ENCODE measurements at regions not wholly inside any gene's neighbourhood (a gene's known extent, or its start where the extent isn't known, plus 50 kb on each side); places are given as distances from the start of the nearest gene placed in this dataset.

DNA sequence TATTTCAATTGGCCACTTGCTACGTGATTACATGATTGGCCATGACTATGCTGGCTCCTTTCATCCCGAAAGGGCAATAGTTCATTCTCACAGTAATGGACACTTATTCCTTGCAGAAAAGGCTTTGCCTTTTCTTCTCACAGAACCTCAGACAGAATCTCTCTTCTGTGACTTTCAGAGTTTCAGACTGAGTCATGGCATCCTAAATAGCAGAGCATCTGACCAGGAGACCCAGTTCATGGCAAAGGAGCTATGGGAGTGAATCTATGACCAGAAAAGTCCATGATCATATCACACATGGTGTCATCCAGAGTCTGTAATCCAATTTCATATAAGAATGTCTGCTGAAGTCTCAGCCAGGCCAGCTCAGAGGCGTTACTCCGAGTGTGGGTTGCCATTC, 263.3 kb upstream of the CLNK start:
- ChIA-PET POLR2A (no interaction called here), CTCF (ENCODE audit: low intra/inter-chr PET ratio) (no interaction called here)
- TF ChIP-seq FUS (optimal IDR thresholded peaks at IDR 0.05; ENCODE audit: low read depth, low read length) = no peak
- TF ChIP-seq, protein P1, sequence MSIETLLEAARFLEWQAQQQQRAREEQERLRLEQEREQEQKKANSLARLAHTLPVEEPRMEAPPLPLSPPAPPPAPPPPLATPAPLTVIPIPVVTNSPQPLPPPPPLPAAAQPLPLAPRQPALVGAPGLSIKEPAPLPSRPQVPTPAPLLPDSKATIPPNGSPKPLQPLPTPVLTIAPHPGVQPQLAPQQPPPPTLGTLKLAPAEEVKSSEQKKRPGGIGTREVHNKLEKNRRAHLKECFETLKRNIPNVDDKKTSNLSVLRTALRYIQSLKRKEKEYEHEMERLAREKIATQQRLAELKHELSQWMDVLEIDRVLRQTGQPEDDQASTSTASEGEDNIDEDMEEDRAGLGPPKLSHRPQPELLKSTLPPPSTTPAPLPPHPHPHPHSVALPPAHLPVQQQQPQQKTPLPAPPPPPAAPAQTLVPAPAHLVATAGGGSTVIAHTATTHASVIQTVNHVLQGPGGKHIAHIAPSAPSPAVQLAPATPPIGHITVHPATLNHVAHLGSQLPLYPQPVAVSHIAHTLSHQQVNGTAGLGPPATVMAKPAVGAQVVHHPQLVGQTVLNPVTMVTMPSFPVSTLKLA (conservative IDR thresholded peaks at IDR 0.05) = no peak
- TF ChIP-seq, protein P2, sequence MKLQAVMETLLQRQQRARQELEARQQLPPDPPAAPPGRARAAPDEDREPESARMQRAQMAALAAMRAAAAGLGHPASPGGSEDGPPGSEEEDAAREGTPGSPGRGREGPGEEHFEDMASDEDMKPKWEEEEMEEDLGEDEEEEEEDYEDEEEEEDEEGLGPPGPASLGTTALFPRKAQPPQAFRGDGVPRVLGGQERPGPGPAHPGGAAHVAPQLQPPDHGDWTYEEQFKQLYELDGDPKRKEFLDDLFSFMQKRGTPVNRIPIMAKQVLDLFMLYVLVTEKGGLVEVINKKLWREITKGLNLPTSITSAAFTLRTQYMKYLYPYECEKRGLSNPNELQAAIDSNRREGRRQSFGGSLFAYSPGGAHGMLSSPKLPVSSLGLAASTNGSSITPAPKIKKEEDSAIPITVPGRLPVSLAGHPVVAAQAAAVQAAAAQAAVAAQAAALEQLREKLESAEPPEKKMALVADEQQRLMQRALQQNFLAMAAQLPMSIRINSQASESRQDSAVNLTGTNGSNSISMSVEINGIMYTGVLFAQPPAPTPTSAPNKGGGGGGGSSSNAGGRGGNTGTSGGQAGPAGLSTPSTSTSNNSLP (IDR thresholded peaks at IDR 0.05; ENCODE audit: borderline replicate concordance, low read depth, low read length) = no peak
- TF ChIP-seq, protein P3, sequence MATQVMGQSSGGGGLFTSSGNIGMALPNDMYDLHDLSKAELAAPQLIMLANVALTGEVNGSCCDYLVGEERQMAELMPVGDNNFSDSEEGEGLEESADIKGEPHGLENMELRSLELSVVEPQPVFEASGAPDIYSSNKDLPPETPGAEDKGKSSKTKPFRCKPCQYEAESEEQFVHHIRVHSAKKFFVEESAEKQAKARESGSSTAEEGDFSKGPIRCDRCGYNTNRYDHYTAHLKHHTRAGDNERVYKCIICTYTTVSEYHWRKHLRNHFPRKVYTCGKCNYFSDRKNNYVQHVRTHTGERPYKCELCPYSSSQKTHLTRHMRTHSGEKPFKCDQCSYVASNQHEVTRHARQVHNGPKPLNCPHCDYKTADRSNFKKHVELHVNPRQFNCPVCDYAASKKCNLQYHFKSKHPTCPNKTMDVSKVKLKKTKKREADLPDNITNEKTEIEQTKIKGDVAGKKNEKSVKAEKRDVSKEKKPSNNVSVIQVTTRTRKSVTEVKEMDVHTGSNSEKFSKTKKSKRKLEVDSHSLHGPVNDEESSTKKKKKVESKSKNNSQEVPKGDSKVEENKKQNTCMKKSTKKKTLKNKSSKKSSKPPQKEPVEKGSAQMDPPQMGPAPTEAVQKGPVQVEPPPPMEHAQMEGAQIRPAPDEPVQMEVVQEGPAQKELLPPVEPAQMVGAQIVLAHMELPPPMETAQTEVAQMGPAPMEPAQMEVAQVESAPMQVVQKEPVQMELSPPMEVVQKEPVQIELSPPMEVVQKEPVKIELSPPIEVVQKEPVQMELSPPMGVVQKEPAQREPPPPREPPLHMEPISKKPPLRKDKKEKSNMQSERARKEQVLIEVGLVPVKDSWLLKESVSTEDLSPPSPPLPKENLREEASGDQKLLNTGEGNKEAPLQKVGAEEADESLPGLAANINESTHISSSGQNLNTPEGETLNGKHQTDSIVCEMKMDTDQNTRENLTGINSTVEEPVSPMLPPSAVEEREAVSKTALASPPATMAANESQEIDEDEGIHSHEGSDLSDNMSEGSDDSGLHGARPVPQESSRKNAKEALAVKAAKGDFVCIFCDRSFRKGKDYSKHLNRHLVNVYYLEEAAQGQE (IDR thresholded peaks at IDR 0.05; ENCODE audit: borderline replicate concordance) = no peak
- TF ChIP-seq, protein P3 (CRISPR knock-in tag; IDR thresholded peaks at IDR 0.05; ENCODE audit: low read depth) = no peak
- TF ChIP-seq ZFP91 (CRISPR knock-in tag; IDR thresholded peaks at IDR 0.05) = no peak
- no peak for TF ChIP-seq CAMTA2 (CRISPR knock-in tag; conservative IDR thresholded peaks at IDR 0.05)
- TF ChIP-seq BHLHE40 (IDR thresholded peaks at IDR 0.05; ENCODE audit: low read length) = no peak
- TF ChIP-seq XRCC3 (IDR thresholded peaks at IDR 0.05) = no peak
- TF ChIP-seq RFX5 (IDR thresholded peaks at IDR 0.05; ENCODE audit: low read depth, low read length) = no peak

More for the DNA sequence above, 263.3 kb upstream of the CLNK start:
- no TSS peak for BruUV-seq (replicated peaks)
- 0% methylated on average over 4 of the region's 4 CpGs for WGBS (ENCODE audit: insufficient coverage, low coverage, missing lambda C conversion rate)
- H3K27me3 ChIP-seq (ENCODE audit: control insufficient read depth in 2 of 2, insufficient read depth in 2 of 2, low read length in 2 of 2) = no peaks in the 10 kb centered on the region
- ATAC-seq (no peak), FAIRE-seq (no peak), DNase-seq (ENCODE audit: extremely low read depth in 1 of 4, low spot score in 3 of 4) (no peak)
- no peaks in the 10 kb centered on the region for H3K4me1 ChIP-seq (replicated peaks in 1 of 2; ENCODE audit: control insufficient read depth in 2 of 2, insufficient read depth in 2 of 2, low read length in 2 of 2)
- no peaks in the 10 kb centered on the region for H3K36me3 ChIP-seq (ENCODE audit: control insufficient read depth, insufficient read depth, low read length)
- H3K79me2 ChIP-seq (ENCODE audit: control insufficient read depth, insufficient read depth, low read length) = no peaks in the 10 kb centered on the region
- no peaks in the 10 kb centered on the region for H3K9me1 ChIP-seq (ENCODE audit: control insufficient read depth, insufficient read depth, low read length)
- no peak overlapping the region for H3K27ac ChIP-seq (ENCODE audit: extremely low read depth, low read depth, low read length)
- no peaks in the 10 kb centered on the region for H4K20me1 ChIP-seq (replicated peaks; ENCODE audit: control insufficient read depth, insufficient read depth, low read length)
- H3K4me2 ChIP-seq (ENCODE audit: insufficient read depth, low read length) = no peak overlapping the region
- H2AFZ ChIP-seq (ENCODE audit: low read depth, low read length) = no peak overlapping the region
- no peak overlapping the region for H3K9ac ChIP-seq (ENCODE audit: insufficient read depth in 1 of 2, low read depth in 2 of 2, low read length in 2 of 2)
- in situ Hi-C loops (cut with MboI) = no loop called here
- H3K9me3 ChIP-seq (replicated peaks; ENCODE audit: control insufficient read depth, insufficient read depth, low read depth, low read length) = no peaks in the 10 kb centered on the region
- no peak overlapping the region for H3K4me3 ChIP-seq
- intact Hi-C loops (cut with micrococcal nuclease) = no loop called here
